B cell (primary cell): ENCODE measurements at regions not wholly inside any gene's neighbourhood (a gene's known extent, or its start where the extent isn't known, plus 50 kb on each side); places are given as distances from the start of the nearest gene placed in this dataset.

Experiments
- CTCF ChIP-seq: fragments of 200-600 bp; IDR thresholded peaks from one replicate; pipeline ENCODE4 v1.8.0; 2022; ENCODE audit warnings: antibody characterized with exemption, mild to moderate bottlenecking
- EZH2 ChIP-seq: IDR thresholded peaks from 2 replicates; pipeline ENCODE4 v1.6.1; 2012; ENCODE audit warnings: borderline replicate concordance, low read depth, mild to moderate bottlenecking, moderate library complexity, low read length; ENCODE audit not compliant: insufficient read depth, poor library complexity, severe bottlenecking

GRCh38 chr2:188713961-188714360 is 260.2 kb upstream of the COL3A1 start:
- no peak for TF ChIP-seq CTCF
- no peak for TF ChIP-seq EZH2
